HG03095 (cell line): ENCODE measurements at regions not wholly inside any gene's neighbourhood (a gene's known extent, or its start where the extent isn't known, plus 50 kb on each side); places are given as distances from the start of the nearest gene placed in this dataset.
"Not testable (repeated sequence)": the region's sequence is repeated elsewhere in the genome, so short reads cannot be mapped to it uniquely, and the experiment has no call there.

Source experiments
- ATAC-seq: cut with Tn5 transposase; IDR thresholded peaks from one replicate; pipeline ENCODE4 v1.9.1; 2021; ENCODE audit warnings: moderate library complexity; ENCODE audit not compliant: unreplicated experiment

DNA sequence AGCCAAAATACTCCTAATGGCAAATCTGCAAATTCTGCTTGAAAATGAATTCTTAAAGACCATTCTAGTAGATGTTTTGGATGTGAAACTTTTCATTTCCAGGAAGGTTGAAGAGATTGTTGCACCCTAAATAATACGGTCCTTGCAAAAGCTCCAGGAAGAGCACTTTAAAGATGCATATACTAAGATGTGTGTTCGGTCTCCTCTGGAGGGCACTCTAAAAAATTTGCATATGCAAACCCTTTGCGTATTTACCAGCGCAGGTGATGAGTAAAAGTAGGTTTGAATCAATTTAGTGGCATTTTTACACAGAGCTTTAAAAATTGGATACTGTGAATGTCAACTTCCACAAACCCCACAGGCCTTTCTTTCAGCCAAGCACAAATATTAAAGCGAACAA is 378.1 kb upstream of the SORCS1 start:
- ATAC-seq, result no peak

DNA sequence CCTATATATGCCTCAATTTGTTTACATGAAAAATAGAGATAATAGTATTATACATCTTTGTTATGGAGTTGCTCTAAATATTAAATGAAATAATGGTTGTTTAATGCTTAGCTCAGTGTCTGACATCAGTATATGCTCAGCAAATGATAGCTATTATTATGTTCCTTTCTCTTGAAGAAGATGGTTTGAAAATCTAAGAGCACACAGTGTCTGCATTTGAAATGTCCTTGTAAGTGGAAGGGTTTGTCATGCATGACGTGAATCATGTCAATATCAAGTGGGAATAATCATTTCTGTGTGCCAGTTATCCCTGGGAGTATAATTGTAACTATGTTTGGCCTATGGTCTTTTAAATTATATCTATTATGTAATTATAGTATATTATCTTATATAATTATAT is 377.5 kb upstream of the SORCS1 start:
- no peak for ATAC-seq

DNA sequence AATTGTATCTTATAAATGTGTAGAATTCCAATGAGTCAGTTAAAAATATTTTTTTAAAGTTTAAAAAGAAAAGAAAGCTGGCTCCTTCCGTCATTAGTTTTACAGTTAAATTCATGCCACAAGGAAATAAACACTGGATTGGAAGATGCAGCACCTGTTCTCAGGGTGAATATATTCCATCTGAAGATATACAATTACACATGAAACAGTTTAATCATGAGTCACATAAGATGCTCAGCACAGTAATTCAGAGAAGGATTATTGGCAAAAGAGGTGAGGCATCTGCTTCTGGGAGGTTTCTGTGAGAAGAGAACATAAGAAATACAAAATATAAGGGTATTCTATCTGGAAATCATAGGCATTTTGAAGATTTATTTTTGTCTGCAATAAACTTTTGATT is 376.5 kb upstream of the SORCS1 start:
- no peak for ATAC-seq

DNA sequence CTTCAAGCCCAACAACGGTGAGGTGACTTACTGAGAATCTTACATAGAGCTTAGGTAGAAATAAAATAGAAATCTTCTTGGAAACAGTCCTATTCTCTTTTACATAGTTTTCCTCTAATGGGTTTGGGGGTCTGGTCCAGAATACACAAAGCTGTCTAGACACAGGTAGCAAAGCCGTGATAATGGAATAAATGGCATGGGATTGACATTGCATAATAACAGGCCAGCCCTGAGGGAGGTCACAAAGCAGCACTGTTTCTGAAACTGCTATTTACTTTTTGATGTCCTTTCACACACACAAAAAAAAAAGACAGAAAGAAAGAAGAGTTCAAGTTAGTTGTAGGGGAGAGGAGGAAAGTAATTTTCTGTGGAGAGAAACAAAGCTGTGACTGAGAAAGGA is 364.8 kb upstream of the SORCS1 start:
- no peak for ATAC-seq

DNA sequence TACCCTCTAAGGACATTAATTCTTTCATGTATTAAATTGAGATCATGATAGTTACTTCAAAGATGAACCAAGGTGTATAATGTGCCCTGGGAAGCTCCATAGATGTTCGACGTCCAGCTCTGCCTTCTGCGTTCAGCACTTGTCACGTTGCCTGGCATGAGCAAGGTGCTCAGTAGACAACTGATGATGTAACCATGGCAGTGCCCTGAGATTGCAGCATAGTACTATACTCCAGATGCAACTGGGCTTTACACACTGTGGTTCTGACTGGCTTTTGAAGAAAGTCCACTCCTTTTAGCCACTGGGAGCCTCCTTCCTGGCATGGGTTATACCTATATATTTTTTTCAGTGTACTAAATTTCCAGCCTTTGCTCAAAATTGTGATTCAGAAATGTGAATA is 355.8 kb upstream of the SORCS1 start:
- no peak for ATAC-seq

DNA sequence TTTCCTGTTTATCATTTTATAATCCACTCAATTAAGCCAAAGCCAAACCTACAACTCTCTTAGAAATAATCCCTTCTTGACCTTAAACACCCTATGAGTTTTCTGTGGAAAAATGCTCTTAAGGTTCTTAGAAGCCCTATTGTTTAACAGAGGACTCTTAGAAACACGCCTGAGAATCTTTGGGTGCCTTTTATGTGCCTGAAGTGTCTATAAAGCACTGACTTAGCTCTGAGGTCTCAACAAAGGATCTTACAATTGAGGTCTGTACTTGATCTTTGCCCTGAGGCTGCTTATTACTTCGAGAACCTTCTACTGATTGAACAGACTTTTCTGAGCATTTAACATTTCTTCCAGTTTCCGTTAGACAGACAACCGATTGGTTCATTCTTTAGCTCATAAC is 353.3 kb upstream of the SORCS1 start:
- no peak for ATAC-seq

DNA sequence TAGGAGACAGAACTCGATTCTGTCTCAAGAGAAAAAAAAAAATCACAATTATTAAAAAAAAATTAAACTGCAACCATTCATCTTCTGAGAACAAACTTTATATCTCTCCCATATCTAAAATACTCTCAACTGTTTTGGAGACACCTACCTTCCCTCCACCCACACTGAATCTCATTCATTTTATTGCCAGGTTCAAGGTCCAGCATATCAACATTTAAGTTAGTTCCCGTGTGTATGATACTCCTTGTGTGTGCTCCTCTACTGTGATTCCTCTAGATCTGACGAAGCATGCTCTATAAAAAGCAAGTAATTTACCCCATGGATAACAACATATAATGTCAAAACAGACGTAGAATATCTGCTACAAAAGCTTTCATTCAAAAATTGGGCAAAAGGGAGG is 351.8 kb upstream of the SORCS1 start:
- no peak for ATAC-seq

DNA sequence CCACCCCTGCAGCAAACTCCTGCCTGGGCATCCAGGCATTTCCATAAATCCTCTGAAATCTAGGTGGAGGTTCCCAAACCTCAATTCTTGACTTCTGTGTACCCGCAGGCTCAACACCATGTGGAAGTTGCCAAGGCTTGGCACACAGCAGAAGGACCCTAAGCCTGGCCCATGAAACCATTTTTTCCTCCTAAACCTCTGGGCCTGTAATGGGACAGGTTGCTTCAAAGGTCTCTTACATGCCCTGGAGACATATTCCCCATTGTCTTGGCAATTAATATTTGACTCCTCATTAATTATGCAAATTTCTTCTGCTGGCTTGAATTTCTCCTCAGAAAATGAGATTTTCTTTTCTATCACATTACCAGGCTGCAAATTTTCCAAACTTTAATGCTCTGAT is 339.5 kb upstream of the SORCS1 start:
- ATAC-seq, result not testable (repeated sequence)

DNA sequence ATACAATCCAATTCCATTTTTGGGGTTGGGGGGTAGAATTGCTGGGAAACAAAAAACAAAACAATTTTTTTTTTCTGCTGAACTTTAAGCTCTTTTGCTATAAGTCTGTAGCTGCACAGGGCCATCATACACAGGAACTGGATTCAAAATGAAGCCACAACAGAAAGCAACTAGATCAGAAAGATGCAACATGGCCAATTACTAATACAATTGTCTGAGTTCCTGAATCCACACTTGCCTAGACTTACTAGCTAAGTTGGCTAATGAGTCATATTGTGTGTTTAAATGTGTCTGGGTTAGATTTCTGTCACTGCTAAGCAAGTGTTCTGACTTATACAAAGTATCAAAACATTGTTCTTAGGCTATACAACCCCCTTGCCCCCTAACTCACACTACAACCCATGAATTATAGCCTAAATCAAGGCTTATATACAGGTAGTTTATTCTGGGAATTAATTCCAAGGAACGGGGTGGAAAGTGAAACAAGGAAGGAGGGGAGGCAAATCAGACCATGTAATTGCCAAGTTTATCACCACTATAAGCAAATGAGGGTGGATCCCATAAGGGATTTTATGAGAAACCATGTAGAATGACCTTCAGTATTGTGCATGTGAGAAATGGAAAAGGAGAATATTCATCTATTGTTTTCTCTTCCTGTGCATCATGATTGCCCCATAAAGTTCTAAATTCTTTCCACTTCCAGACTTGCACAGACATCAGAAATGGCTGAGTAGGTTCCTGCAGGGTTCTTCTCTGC is 337.9 kb upstream of the SORCS1 start:
- ATAC-seq, result no peak

DNA sequence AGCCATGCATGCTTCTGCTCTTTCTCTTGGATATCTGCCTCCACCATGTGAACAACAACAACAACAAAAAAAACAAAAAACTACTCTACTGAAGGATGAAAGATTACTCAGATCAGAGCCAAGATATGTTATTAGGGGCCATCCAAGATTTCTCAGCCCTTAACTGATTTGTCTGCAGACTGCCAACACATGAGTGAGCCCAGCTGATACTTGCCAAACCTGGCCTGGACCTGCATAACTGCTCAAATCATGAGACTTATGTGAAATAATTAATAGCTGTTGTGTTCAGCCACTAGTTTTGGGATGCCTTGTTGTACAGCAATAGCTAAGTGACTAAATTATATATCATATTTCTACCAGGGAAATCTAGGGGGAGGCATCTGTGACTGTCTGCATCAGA is 334.5 kb upstream of the SORCS1 start:
- ATAC-seq, result no peak

DNA sequence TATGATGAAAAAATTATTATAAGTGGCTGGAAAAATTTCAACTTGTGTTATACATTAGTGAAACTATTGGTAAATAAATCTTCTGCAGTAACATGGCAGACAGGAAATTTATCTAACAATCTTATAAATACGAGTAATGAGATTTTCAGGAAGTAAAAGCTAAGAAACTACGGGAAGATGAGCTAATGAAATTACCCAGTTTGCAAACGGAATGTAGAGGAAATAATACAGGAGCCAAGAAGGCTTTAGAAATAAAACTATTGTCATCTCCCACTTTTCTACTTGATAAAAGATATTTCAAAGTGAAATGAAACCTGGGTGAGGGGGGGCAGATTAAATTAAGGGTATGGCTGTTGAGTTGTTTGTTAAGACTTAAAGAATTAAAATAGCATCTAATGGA is 332.5 kb upstream of the SORCS1 start:
- no peak for ATAC-seq

DNA sequence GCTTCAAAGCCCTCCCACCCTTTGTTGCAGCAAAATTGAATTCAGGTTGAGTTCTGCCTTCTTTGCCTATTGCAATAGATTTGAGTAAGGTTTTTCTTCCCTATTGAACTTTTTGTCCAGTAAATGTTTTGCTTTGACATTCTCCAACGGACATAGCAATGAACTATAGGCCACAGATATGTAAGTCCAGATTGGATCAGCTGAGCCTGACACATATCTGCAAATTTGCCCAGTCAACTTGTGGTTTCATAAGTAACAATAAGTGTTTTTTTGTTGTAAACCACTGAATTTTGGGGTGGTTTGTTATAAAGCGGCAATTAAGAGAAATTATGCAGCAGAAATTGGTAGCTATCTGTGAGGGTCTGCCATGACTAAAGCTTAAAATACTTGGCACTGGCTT is 332.1 kb upstream of the SORCS1 start:
- no peak for ATAC-seq

DNA sequence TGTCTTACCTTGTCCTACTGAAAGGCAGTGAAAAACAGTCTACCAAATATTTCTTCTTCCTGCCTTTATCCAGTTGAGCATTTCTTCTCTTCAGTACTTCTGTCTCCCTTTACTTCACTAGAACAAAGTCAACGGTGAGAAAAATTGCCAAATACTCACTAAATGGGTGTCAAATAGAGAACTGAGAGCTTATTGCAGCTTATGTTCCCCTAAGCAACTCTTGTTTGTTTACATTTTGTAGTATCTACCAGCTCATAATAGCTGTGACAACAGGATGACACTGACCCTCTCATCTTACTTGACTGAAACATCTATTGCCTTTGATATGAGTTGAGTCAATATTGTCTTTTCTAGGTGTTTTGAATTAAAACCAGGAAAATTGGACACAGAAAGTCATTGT is 327.9 kb upstream of the SORCS1 start:
- no peak for ATAC-seq

DNA sequence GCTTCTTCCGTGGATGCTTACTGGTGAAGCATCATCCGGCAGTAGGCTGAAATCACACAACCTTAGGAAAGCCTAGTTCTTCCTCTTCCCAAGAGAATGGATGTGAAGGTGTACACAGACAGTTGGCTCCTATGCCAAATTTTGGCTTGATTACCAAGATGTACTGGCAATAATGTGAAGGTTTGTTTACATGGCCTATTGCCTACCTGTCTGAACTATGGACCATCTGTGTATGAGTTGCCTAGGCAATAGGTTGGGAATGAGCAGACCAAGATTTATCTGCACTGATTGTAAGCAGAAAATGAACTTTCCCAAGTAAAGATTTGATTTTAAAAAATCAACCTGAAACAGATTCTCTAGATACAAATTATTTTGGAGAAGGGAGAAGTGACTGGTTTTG is 325.9 kb upstream of the SORCS1 start:
- ATAC-seq, result no peak

DNA sequence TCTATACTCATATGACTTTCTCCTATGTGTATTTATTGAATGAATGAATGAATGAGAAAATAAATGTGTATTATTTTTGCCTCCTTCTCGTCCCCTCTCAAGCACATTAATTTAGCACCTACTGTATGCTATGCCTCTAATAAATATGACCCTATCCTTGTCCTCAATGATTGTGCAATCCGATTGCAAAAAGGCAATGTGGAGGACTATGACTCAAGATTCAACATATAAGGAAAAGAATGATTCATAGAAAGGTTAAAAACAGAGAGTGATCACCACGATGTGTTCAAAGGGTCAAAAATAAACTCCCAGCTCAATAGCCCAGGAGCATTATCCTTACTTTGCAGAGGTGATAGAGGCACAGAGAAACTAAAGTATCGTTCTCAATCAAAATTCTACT is 322.8 kb upstream of the SORCS1 start:
- no peak for ATAC-seq

DNA sequence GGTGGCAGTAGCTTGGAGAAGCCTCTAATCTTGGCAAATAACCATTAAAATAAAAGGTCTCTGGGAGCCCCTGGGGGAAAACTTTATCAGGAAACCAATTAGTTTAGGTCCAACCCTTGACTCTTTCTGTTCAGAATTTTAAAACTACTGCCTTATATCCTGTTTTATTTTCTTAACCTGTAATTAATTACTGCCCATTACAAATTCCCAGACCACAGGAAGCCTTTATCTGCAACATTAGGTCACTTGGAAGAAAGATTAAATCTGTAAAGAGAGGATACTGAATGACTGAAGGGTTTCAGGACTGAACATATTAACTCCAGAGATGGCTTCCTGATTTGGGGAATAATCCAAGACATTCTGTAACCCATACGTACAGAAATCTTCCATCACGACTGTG is 320.5 kb upstream of the SORCS1 start:
- ATAC-seq, result no peak

DNA sequence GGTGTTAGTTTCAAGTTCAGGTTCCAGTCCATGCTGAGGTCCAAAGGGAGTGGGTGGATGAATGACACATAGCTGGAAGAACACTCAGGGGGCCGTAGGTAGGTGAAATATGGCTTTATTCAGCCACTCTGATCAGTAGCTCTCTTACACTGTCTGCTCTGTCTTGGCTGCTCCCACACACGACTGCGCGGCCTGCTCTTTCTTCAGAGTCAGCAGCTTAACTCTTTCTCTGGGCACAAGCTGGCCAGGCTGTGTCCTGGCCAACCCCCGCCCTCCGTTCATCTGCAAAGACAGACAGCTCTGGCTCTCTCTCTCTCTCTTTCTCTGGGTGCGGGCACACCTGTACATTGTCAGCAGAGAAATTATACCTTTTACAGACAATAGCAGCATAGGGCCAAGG is 317.4 kb upstream of the SORCS1 start:
- ATAC-seq, result no peak

DNA sequence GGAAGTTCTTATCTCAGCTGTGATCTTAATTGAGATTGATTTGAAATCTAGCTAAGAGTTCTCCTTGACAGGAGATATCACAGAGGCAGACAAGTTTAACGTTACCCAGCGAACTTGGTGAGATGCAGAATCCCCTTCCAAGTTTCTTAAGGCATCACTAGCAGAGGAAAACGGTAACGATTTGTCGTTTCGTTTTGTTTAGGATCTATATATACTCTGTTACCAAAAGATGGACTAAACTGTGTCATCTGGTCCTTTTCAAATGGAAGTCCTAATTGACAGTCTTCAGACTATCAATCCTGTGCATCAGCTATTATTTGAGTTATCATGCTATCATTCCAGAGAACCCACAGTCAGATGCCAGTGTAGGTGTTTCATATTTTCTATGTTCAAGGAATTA is 316.7 kb upstream of the SORCS1 start:
- no peak for ATAC-seq

DNA sequence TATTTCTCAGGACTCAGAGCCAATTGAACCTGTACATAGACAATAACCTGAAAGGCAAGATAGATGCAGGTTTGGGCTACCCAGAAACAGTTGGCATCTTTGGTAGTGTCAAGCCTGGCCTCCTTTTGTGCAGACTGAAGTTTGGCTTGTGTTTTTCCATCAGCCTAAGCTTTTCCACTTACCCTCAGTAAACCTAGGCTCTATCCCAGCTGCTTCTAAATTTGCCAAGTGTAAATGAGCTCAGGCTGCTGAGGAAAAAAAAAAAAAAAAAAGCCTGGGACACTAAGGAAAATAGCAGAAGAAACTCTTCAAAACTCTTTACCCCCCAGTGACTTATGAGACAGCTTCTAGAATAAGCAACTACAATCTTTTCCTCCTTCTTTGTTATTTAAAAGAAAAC is 316.3 kb upstream of the SORCS1 start:
- no peak for ATAC-seq

DNA sequence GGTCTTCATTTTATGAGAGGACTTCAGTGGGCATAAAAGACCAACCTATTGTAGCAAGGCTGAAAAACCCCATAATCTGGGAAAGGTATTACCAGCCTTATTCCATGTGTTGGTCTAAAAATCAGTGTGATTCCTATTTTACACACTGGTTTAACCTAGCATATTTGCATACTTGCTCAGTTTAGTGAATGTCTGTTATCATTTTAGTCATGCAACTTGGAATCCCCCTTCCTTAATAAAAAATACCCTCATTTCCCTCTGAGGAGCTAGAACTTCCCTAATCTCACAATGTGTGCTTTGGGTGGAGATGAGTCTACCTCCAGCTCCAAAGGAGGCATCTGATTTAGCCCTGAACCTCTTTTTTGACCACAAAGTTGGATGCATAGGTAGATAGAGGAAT is 312.8 kb upstream of the SORCS1 start:
- peak; percentile 71 for ATAC-seq

DNA sequence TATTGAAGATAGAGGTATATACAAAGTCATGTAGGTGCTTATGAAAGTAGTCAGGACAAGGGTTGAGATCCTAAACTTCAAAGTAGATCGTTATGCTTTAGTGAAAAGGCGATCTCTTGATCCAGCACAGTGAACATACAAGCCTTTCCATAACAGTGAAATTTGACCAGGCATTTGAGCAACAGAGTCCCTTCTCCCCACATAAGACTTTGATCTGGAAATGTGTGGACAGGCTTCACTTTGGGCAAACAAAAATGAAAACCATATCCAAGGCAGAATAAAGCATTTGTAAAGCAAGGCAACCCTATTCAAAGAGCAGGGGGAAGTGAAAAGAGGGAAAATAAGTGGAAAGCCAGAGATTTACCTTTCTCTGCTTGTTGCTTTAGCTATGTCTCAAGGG is 311.9 kb upstream of the SORCS1 start:
- no peak for ATAC-seq

DNA sequence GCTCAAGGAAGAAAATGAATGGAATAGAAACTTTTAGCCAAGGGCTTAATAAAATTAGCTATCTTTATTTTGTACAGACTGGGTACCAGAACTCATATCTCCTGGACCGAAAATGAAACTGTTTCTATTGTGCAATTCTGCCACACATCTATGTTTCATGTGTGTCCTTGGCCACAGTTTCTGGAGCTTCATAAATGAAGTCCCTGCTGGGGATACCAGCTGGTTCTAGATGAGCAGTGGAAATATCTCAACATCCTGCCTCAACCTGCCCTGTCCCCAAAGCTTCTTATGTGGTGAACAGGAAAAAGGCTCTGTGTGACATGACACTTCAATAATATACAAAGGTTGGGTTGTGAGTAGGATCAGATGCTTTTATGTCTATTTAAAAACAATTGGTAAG is 310.1 kb upstream of the SORCS1 start:
- no peak for ATAC-seq

DNA sequence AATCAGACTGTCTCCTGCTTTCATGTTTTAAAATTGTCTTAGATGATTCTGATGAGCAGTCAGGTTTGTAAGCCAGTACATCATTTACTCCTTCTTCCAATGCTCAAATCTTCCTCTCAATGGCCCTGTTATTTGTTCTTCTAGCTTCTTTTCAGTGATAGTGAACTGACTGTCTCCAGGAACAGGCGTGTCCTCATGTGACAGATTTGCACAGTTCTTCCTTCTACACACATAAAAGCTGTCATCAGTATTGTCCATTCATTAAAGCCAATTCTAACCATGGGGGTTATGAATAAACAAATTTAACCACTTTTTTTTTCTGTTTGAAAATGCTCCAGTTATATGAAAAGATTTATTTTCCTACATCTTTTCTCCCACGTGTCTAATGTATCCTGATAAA is 308.7 kb upstream of the SORCS1 start:
- ATAC-seq, result no peak
